Mesothelial cell of epicardium (in vitro differentiated cells): ENCODE measurements at regions not wholly inside any gene's neighbourhood (a gene's known extent, or its start where the extent isn't known, plus 50 kb on each side); places are given as distances from the start of the nearest gene placed in this dataset.
"Not testable (repeated sequence)": the region's sequence is repeated elsewhere in the genome, so short reads cannot be mapped to it uniquely, and the experiment has no call there.

Experiments used
- DNase-seq, 2 experiments: peaks; one replicate each; pipeline ENCODE4 v3.0.0; 2021; ENCODE audit warnings: low spot score in 2 of 2; ENCODE audit not compliant: unreplicated experiment in 2 of 2
- H3K27ac Mint-ChIP-seq: 2 replicates; pipeline ENCODE4 v1.8.0; 2021; ENCODE audit warnings: mixed read lengths
- H3K27me3 Mint-ChIP-seq: 2 replicates; pipeline ENCODE4 v1.8.0; 2021; ENCODE audit warnings: low read depth, mixed read lengths
- H3K36me3 Mint-ChIP-seq: 2 replicates; pipeline ENCODE4 v1.8.0; 2021; ENCODE audit warnings: mixed read lengths
- H3K4me1 Mint-ChIP-seq: 2 replicates; pipeline ENCODE4 v1.8.0; 2021; ENCODE audit warnings: mixed read lengths
- H3K4me3 Mint-ChIP-seq: 2 replicates; pipeline ENCODE4 v1.8.0; 2021; ENCODE audit warnings: mild to moderate bottlenecking, moderate library complexity, mixed read lengths
- H3K9me3 Mint-ChIP-seq: 2 replicates; pipeline ENCODE4 v1.8.0; 2021; ENCODE audit warnings: mixed read lengths
- CTCF ChIP-seq: fragments of 200-600 bp; sonication (generic); IDR thresholded peaks from one replicate; pipeline ENCODE4 v1.5.0; 2021; ENCODE audit warnings: antibody characterized with exemption; ENCODE audit not compliant: unreplicated experiment

- H3K4me1 Mint-ChIP-seq, result no peaks in the 10 kb centered on the region
- no peak overlapping the region for H3K27ac Mint-ChIP-seq
- H3K27me3 Mint-ChIP-seq, result peaks cover 10% of the 10 kb centered on the region
- DNase-seq, result no peak
- H3K36me3 Mint-ChIP-seq, result no peaks in the 10 kb centered on the region
- H3K4me3 Mint-ChIP-seq, result no peak overlapping the region
- H3K9me3 Mint-ChIP-seq, result peaks cover 20% of the 10 kb centered on the region
- no peak for TF ChIP-seq CTCF
These were observed 262.2 kb downstream of the PARM1 start for GRCh38 chr4:75195111-75195510.

GRCh38 chr4:75194180-75194579 is 261.3 kb downstream of the PARM1 start:
- Mint-ChIP-seq H3K4me1 (no peaks in the 10 kb centered on the region), H3K36me3 (no peaks in the 10 kb centered on the region), H3K27ac (no peak overlapping the region), H3K27me3 (peaks cover 10% of the 10 kb centered on the region), H3K4me3 (no peak overlapping the region), H3K9me3 (peaks cover 14% of the 10 kb centered on the region)
- TF ChIP-seq CTCF, result no peak
- no peak for DNase-seq

- H3K4me3 Mint-ChIP-seq, H3K36me3 Mint-ChIP-seq, H3K27ac Mint-ChIP-seq, H3K9me3 Mint-ChIP-seq, H3K4me1 Mint-ChIP-seq, DNase-seq: not testable (repeated sequence)
- H3K27me3 Mint-ChIP-seq, result peaks cover 11% of the 10 kb centered on the region
These were observed 259.3 kb downstream of the PARM1 start for GRCh38 chr4:75192182-75192581.

GRCh38 chr4:75189711-75190335 is 256.9 kb downstream of the PARM1 start:
- no peak overlapping the region for H3K27ac Mint-ChIP-seq
- H3K9me3 Mint-ChIP-seq, result peaks cover 6% of the 10 kb centered on the region
- no peaks in the 10 kb centered on the region for H3K4me1 Mint-ChIP-seq
- H3K4me3 Mint-ChIP-seq, result no peak overlapping the region
- H3K36me3 Mint-ChIP-seq, result no peaks in the 10 kb centered on the region
- no peak for DNase-seq
- peaks cover 9% of the 10 kb centered on the region for H3K27me3 Mint-ChIP-seq
- no peak for TF ChIP-seq CTCF

DNA sequence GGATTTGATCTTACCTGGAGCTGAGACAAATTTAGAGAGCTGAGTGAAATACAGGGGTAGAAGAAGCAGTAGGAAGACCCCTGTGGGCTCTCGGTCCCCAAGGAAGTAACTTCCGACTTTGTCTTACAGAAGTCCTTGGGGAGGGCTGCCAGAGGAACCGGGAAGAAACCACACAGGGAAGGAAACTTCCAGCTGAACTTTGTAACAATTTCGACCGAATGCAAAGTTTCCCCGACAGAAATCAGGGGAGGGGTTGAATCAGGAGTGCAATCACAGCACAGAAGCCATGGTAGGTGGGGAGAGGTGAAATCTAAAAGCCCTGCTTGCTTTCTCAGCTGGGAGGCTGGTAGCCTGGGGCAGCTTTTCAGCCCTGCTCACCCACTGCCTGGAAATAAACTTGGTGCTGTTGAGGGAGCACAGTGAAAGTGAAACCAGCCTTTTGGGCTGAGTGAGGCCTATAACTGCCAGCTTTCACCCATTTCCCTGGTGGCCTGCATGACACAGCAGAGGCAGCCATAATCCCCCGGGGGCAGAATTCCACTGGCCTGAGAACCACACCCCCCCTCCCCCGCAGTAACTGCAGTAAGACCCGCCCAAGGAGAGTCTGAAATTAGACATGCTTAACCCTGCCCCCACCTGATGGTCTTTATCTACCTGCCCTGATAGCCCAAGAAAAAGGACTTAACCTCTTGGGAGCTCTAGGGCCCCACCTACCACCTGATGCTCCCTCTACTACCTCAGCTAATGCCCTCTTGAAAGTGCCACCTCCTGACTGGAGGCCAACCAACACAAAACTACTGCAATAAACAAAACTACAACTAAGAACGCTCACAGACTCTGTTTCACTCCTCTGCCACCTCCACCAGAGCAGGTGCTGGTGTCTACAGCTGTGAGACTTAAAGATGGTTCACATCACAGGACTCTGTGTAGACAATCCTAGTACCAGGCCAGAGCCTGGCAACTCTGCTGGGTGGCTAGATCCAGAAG is 248.2 kb downstream of the PARM1 start:
- TF ChIP-seq CTCF, result no peak
- DNase-seq, result no peak
- H3K9me3 Mint-ChIP-seq, result peaks cover 30% of the 10 kb centered on the region
- no peaks in the 10 kb centered on the region for H3K36me3 Mint-ChIP-seq
- H3K27ac Mint-ChIP-seq, result no peak overlapping the region
- H3K4me1 Mint-ChIP-seq, result no peaks in the 10 kb centered on the region
- peaks cover 3% of the 10 kb centered on the region for H3K27me3 Mint-ChIP-seq
- no peak overlapping the region for H3K4me3 Mint-ChIP-seq

GRCh38 chr4:75180217-75180616 is 247.3 kb downstream of the PARM1 start:
- H3K4me1 Mint-ChIP-seq, result no peaks in the 10 kb centered on the region
- no peak for TF ChIP-seq CTCF
- H3K27ac Mint-ChIP-seq, result no peak overlapping the region
- no peaks in the 10 kb centered on the region for H3K36me3 Mint-ChIP-seq
- H3K9me3 Mint-ChIP-seq, result peaks cover 25% of the 10 kb centered on the region
- DNase-seq, result no peak
- H3K27me3 Mint-ChIP-seq, result peaks cover 3% of the 10 kb centered on the region
- H3K4me3 Mint-ChIP-seq, result no peak overlapping the region
